GM12878 (cell line): ENCODE measurements at regions not wholly inside any gene's neighbourhood (a gene's known extent, or its start where the extent isn't known, plus 50 kb on each side); places are given as distances from the start of the nearest gene placed in this dataset.

Experiments
- ATAC-seq: fragments of 200-7000 bp; cut with Tn5 transposase; 3 replicates; pipeline ENCODE4 v1.9.1; 2020; ENCODE audit warnings: mild to moderate bottlenecking, moderate library complexity
- BruUV-seq: library from RNA; stranded (reverse); fragments of 400-500 nt; replicated peaks from 2 replicates; lab custom pipeline; 2021; lab: Mats Ljungman, UMichigan
- CTCF ChIA-PET: fragments of 300-600 bp; sonication (Branson Sonifier 250); formaldehyde crosslinking; extraction: SDS; loops from one replicate; lab custom pipeline; 2021; ENCODE audit warnings: inconsistent platforms; lab: Yijun Ruan, JAX
- POLR2A ChIA-PET: fragments of 350-600 bp; formaldehyde crosslinking; extraction: SDS; loops from one replicate; lab custom pipeline; 2021; ENCODE audit warnings: inconsistent platforms; lab: Charles Lee
- RAD21 ChIA-PET: fragments of 300-600 bp; sonication (Branson Sonifier 250); formaldehyde crosslinking; loops from one replicate; lab custom pipeline; 2023; ENCODE audit warnings: antibody characterized with exemption; ENCODE audit not compliant: unreplicated experiment; lab: Charles Lee
- SMC1A ChIA-PET: fragments of 300-600 bp; sonication (Branson Sonifier 250); formaldehyde crosslinking; loops from one replicate; lab custom pipeline; 2023; ENCODE audit not compliant: unreplicated experiment, uncharacterized antibody; lab: Charles Lee
- DNase-seq: peaks from one replicate; pipeline ENCODE4 v3.0.0-alpha.2; 2011; ENCODE audit warnings: low read depth, low spot score
- FAIRE-seq: peaks from 3 replicates; lab custom pipeline; 2011; peaks lifted over from hg19 to GRCh38; lab: Jason Lieb, UNC
- H2AFZ ChIP-seq: 2 replicates; pipeline ENCODE4 v1.6.0; 2011; ENCODE audit warnings: low read depth, low read length, control low read depth; ENCODE audit not compliant: control insufficient read depth
- H3K27ac ChIP-seq: 2 replicates; pipeline ENCODE4 v1.5.1; 2011; ENCODE audit warnings: control low read depth; ENCODE audit not compliant: control insufficient read depth, insufficient read depth
- H3K27me3 ChIP-seq, 2 experiments: replicated peaks in 1 of 2; 2 replicates each; pipeline versions ENCODE4 v1.6.0 to v1.6.1; 2011; ENCODE audit warnings: low read length in 1 of 2; ENCODE audit not compliant: control insufficient read depth in 2 of 2, insufficient read depth in 2 of 2
- H3K36me3 ChIP-seq, 2 experiments: 2 replicates each; pipeline ENCODE4 v1.5.1; 2011; ENCODE audit warnings: low read length in 1 of 2; ENCODE audit not compliant: control insufficient read depth in 2 of 2, insufficient read depth in 2 of 2
- H3K4me1 ChIP-seq: 2 replicates; pipeline ENCODE4 v1.6.1; 2011; ENCODE audit warnings: mild to moderate bottlenecking, low read length, moderate library complexity, mixed read lengths; ENCODE audit not compliant: control insufficient read depth, insufficient read depth
- H3K4me2 ChIP-seq: 2 replicates; pipeline ENCODE4 v1.6.0; 2011; ENCODE audit warnings: control low read depth; ENCODE audit not compliant: control insufficient read depth, insufficient read depth
- H3K4me3 ChIP-seq: fragments of 200-600 bp; sonication (generic); 2 replicates; pipeline ENCODE4 v1.5.1; 2016
- H3K79me2 ChIP-seq: 2 replicates; pipeline ENCODE4 v1.6.0; 2011; ENCODE audit warnings: low read length; ENCODE audit not compliant: control insufficient read depth, insufficient read depth
- H3K9ac ChIP-seq: 2 replicates; pipeline ENCODE4 v1.8.0; 2011; ENCODE audit warnings: low read length, control low read depth, mixed read lengths; ENCODE audit not compliant: control insufficient read depth, insufficient read depth
- H3K9me3 ChIP-seq: replicated peaks from 3 replicates; pipeline ENCODE4 v1.5.1; 2011; ENCODE audit warnings: mild to moderate bottlenecking, low read length; ENCODE audit not compliant: control insufficient read depth, insufficient read depth
- H4K20me1 ChIP-seq: 2 replicates; pipeline ENCODE4 v1.6.0; 2011; ENCODE audit not compliant: control insufficient read depth, insufficient read depth
- BACH1 ChIP-seq: fragments of 450-650 bp; IDR thresholded peaks from 2 replicates; pipeline ENCODE4 v1.6.1; 2017; ENCODE audit warnings: mild to moderate bottlenecking, borderline replicate concordance
- BMI1 ChIP-seq: fragments of 450-650 bp; IDR thresholded peaks from 2 replicates; pipeline ENCODE4 v1.6.1; 2016; ENCODE audit warnings: mild to moderate bottlenecking, moderate library complexity, borderline replicate concordance
- EGR1 ChIP-seq, 2 experiments: IDR thresholded peaks; 1 replicate in 1 of 2; 2 replicates in 1 of 2; pipeline ENCODE4 v1.6.1; 2011 to 2012; ENCODE audit warnings: low read depth in 2 of 2, low read length in 2 of 2, borderline replicate concordance in 1 of 2, mild to moderate bottlenecking in 1 of 2, moderate library complexity in 1 of 2
- FOXM1 ChIP-seq: IDR thresholded peaks from 2 replicates; pipeline ENCODE4 v1.6.1; 2012; ENCODE audit warnings: low read depth, mild to moderate bottlenecking, inconsistent platforms, low read length, moderate library complexity
- IKZF2 ChIP-seq, 2 experiments: fragments of 450-650 bp; IDR thresholded peaks; 2 replicates each; pipeline ENCODE4 v1.6.1; 2017; ENCODE audit warnings: mild to moderate bottlenecking in 2 of 2, moderate library complexity in 2 of 2
- NR2C2 ChIP-seq: IDR thresholded peaks from 2 replicates; pipeline ENCODE4 v1.6.1; 2011; ENCODE audit warnings: borderline replicate concordance, low read depth; ENCODE audit not compliant: control insufficient read depth, insufficient read length
- NRF1 ChIP-seq: conservative IDR thresholded peaks from 2 replicates; pipeline ENCODE4 v1.6.1; 2011; ENCODE audit warnings: mild to moderate bottlenecking, low read depth, low read length, improper control_type of control experiment
- STAT3 ChIP-seq: IDR thresholded peaks from 2 replicates; pipeline ENCODE4 v1.6.1; 2011; ENCODE audit warnings: low read depth, low read length, improper control_type of control experiment
- SUPT20H ChIP-seq: IDR thresholded peaks from 2 replicates; pipeline ENCODE4 v1.6.1; 2011; ENCODE audit warnings: low read depth, mild to moderate bottlenecking, low read length, moderate library complexity, borderline replicate concordance; ENCODE audit not compliant: control insufficient read depth
- ZNF217 ChIP-seq: fragments of 450-650 bp; IDR thresholded peaks from 2 replicates; pipeline ENCODE4 v1.6.1; 2017; ENCODE audit warnings: antibody characterized with exemption, mild to moderate bottlenecking
- WGBS: methylation state at CpG from one replicate; pipeline ENCODE4 v1.1.6; 2016; ENCODE audit warnings: low lambda C conversion rate; ENCODE audit not compliant: insufficient replicate concordance, insufficient coverage; ENCODE audit errors: missing lambda C conversion rate; 5-methylcytosine and 5-hydroxymethylcytosine counted together
- in situ Hi-C: fragments of 300-500 bp; cut with MboI; formaldehyde crosslinking; loops from 9 replicates; pipeline ENCODE4 v1.14.3; 2018; ENCODE audit warnings: mixed read lengths
- intact Hi-C: fragments of 100-400 bp; cut with micrococcal nuclease; formaldehyde crosslinking; loops from one replicate; pipeline ENCODE4 v1.14.2; 2022; ENCODE audit not compliant: unreplicated experiment
- TF ChIP-seq, protein P1 (sequence below): fragments of 450-650 bp; formaldehyde crosslinking; IDR thresholded peaks from 2 replicates; pipeline ENCODE4 v1.4.0; 2022; ENCODE audit warnings: mild to moderate bottlenecking, moderate library complexity
- TF ChIP-seq, protein P2 (sequence below), 3 experiments: IDR thresholded peaks in 2 of 3; conservative IDR thresholded peaks in 1 of 3; 2 replicates each; pipeline ENCODE4 v1.5.1; 2011; ENCODE audit warnings: low read depth in 3 of 3, low read length in 3 of 3, mild to moderate bottlenecking in 3 of 3, control low read depth in 2 of 3, moderate library complexity in 2 of 3, inconsistent platforms in 1 of 3, mixed read lengths in 1 of 3; ENCODE audit not compliant: control insufficient read depth in 2 of 3, insufficient read depth in 1 of 3; ENCODE audit errors: extremely low read depth in 1 of 3

DNA sequence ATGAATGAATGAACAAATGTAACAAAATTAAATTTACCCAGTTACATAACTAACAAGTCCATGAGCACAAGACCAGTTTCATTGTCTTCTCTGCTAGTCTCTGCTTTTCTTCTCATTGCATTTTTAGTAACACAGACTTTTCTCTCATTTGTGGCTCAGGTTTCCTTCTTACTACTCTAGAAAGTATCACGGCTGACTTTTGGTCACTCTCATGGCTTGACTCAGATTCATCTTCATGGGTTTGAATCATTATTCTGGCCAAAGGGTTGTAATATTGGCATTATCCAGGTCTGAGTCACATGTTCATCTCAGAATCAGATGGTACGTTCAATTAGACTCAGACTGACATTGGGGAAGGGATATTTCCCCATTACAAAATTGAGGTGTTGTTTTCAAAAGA lies 121.5 kb upstream of the SATB1 start:
- BruUV-seq, result no TSS peak
- intact Hi-C loops, result no loop called here

DNA sequence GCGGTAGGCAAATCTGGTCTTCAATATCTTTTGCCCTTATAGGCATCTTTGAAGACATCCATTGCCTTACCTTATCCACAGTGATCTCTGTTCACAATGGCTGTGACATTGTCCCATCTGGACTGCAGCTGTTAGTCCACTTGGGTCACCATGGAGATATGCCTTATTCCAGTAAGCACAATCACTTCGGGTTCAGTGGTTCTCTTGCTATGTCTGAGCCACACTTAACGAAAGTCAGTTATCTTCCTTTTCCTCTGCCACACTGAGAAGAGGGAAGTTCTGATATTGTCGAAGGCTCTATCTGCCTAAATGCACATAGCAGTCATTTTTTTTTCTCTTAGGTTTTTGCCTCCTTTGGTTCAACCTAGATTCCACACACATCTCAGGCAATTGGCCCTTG lies 119.0 kb upstream of the SATB1 start:
- no peaks in the 10 kb centered on the region for H3K4me1 ChIP-seq
- H3K36me3 ChIP-seq, result no peaks in the 10 kb centered on the region
- H3K79me2 ChIP-seq, result no peaks in the 10 kb centered on the region
- no peak overlapping the region for H3K4me2 ChIP-seq
- no peak for ATAC-seq
- 32% methylated on average over 4 of the region's 4 CpGs for WGBS
- no peaks in the 10 kb centered on the region for H4K20me1 ChIP-seq
- H3K27ac ChIP-seq, result no peak overlapping the region
- H3K4me3 ChIP-seq, result no peak overlapping the region
- no TSS peak for BruUV-seq
- POLR2A ChIA-PET, result no interaction called here
- FAIRE-seq, result no peak
- intact Hi-C loops, result no loop called here
- H2AFZ ChIP-seq, result no peak overlapping the region
- no peak for DNase-seq
- CTCF ChIA-PET, result no interaction called here
- H3K9ac ChIP-seq, result no peak overlapping the region
- RAD21 ChIA-PET, result no interaction called here
- no peaks in the 10 kb centered on the region for H3K9me3 ChIP-seq
- in situ Hi-C loops, result no loop called here
- H3K27me3 ChIP-seq, result no peaks in the 10 kb centered on the region
- SMC1A ChIA-PET, result no interaction called here
- TF ChIP-seq NRF1, result no peak
- no peak for TF ChIP-seq SUPT20H
- TF ChIP-seq BMI1, result no peak
- TF ChIP-seq STAT3, result no peak
- TF ChIP-seq IKZF2 (IDR thresholded peaks at IDR 0.05), result no peak
- TF ChIP-seq ZNF217, result no peak
- no peak for TF ChIP-seq NR2C2
- no peak for TF ChIP-seq EGR1 (IDR thresholded peaks at IDR 0.05; ENCODE audit: borderline replicate concordance in 1 of 2, low read depth in 2 of 2, low read length in 2 of 2)
- TF ChIP-seq, protein P1, sequence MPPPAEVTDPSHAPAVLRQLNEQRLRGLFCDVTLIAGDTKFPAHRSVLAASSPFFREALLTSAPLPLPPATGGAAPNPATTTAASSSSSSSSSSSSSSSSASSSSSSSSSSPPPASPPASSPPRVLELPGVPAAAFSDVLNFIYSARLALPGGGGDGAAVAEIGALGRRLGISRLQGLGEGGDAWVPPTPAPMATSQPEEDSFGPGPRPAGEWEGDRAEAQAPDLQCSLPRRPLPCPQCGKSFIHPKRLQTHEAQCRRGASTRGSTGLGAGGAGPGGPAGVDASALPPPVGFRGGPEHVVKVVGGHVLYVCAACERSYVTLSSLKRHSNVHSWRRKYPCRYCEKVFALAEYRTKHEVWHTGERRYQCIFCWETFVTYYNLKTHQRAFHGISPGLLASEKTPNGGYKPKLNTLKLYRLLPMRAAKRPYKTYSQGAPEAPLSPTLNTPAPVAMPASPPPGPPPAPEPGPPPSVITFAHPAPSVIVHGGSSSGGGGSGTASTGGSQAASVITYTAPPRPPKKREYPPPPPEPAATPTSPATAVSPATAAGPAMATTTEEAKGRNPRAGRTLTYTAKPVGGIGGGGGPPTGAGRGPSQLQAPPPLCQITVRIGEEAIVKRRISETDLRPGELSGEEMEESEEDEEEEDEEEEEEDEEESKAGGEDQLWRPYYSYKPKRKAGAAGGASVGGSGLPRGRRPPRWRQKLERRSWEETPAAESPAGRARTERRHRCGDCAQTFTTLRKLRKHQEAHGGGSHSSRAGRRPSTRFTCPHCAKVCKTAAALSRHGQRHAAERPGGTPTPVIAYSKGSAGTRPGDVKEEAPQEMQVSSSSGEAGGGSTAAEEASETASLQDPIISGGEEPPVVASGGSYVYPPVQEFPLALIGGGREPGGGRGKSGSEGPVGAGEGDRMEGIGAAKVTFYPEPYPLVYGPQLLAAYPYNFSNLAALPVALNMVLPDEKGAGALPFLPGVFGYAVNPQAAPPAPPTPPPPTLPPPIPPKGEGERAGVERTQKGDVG (CRISPR knock-in tag), result no peak
- TF ChIP-seq FOXM1, result no peak

More for the DNA sequence above, 121.5 kb upstream of the SATB1 start:
- Histone ChIP-seq H3K36me3 (no peaks in the 10 kb centered on the region), H2AFZ (no peak overlapping the region), H3K27ac (no peak overlapping the region), H3K79me2 (no peaks in the 10 kb centered on the region), H3K9ac (no peak overlapping the region), H3K27me3 (no peaks in the 10 kb centered on the region), H3K4me3 (no peak overlapping the region), H3K4me1 (no peaks in the 10 kb centered on the region), H3K9me3 (no peaks in the 10 kb centered on the region), H4K20me1 (no peaks in the 10 kb centered on the region), H3K4me2 (no peak overlapping the region)
- DNase-seq (no peak), FAIRE-seq (no peak), ATAC-seq (no peak)
- ChIA-PET CTCF (interaction anchor here (0.7 to 2.6 kb wide), 4 partner anchors 13 to 396 kb away, joined by 3 to 8 read pairs (median 6); no protein-coding TSS in a partner anchor), RAD21 (no interaction called here), POLR2A (no interaction called here), SMC1A (interaction anchor here (1.4 to 1.5 kb wide), 2 partner anchors 13 to 17 kb away, joined by 4 to 7 read pairs; no protein-coding TSS in a partner anchor)
- TF ChIP-seq BACH1, result no peak
- TF ChIP-seq, protein P2, sequence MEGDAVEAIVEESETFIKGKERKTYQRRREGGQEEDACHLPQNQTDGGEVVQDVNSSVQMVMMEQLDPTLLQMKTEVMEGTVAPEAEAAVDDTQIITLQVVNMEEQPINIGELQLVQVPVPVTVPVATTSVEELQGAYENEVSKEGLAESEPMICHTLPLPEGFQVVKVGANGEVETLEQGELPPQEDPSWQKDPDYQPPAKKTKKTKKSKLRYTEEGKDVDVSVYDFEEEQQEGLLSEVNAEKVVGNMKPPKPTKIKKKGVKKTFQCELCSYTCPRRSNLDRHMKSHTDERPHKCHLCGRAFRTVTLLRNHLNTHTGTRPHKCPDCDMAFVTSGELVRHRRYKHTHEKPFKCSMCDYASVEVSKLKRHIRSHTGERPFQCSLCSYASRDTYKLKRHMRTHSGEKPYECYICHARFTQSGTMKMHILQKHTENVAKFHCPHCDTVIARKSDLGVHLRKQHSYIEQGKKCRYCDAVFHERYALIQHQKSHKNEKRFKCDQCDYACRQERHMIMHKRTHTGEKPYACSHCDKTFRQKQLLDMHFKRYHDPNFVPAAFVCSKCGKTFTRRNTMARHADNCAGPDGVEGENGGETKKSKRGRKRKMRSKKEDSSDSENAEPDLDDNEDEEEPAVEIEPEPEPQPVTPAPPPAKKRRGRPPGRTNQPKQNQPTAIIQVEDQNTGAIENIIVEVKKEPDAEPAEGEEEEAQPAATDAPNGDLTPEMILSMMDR (IDR thresholded peaks at IDR 0.05 in 2 of 3, conservative IDR thresholded peaks at IDR 0.05 in 1 of 3; ENCODE audit: control insufficient read depth in 2 of 3, extremely low read depth in 1 of 3, insufficient read depth in 1 of 3, low read depth in 3 of 3, low read length in 3 of 3), result no peak
- WGBS, result 3% methylated on average over 2 of the region's 2 CpGs
- in situ Hi-C loops, result no loop called here
